ENCODE measurements at regions not wholly inside any gene's neighbourhood (a gene's known extent, or its start where the extent isn't known, plus 50 kb on each side); places are given as distances from the start of the nearest gene placed in this dataset.

DNA sequence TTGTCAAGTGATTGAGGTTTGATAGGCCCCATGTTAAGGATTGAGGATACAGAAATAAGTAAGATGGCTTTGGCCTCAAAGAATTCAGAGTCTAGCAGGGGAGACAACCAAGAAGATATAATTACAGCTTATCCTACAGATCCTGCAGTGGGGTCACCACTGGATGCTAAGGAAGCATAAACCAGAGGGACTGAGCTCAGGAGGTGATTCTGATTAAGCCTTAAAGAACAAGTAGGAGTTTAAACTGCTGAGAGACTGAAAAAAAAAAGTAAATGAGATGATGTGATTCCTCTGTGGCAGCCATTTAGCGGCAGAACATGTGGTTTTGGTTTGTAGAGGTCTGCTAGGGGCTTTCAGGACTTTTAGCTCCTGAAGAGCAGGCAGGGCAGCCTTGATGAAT lies 72.1 kb upstream of the ROPN1 start:
- TF ChIP-seq POLR2AphosphoS5 (IDR thresholded peaks at IDR 0.05) (no peak), POLR2A (IDR thresholded peaks at IDR 0.05) (no peak)
- TF ChIP-seq, protein P1, sequence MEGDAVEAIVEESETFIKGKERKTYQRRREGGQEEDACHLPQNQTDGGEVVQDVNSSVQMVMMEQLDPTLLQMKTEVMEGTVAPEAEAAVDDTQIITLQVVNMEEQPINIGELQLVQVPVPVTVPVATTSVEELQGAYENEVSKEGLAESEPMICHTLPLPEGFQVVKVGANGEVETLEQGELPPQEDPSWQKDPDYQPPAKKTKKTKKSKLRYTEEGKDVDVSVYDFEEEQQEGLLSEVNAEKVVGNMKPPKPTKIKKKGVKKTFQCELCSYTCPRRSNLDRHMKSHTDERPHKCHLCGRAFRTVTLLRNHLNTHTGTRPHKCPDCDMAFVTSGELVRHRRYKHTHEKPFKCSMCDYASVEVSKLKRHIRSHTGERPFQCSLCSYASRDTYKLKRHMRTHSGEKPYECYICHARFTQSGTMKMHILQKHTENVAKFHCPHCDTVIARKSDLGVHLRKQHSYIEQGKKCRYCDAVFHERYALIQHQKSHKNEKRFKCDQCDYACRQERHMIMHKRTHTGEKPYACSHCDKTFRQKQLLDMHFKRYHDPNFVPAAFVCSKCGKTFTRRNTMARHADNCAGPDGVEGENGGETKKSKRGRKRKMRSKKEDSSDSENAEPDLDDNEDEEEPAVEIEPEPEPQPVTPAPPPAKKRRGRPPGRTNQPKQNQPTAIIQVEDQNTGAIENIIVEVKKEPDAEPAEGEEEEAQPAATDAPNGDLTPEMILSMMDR (IDR thresholded peaks at IDR 0.05): no peak
